WTC11 (cell line): ENCODE measurements at regions not wholly inside any gene's neighbourhood (a gene's known extent, or its start where the extent isn't known, plus 50 kb on each side); places are given as distances from the start of the nearest gene placed in this dataset.
"Not testable (repeated sequence)": the region's sequence is repeated elsewhere in the genome, so short reads cannot be mapped to it uniquely, and the experiment has no call there.

Experiments
- ATAC-seq: fragments of 200-7000 bp; cut with Tn5 transposase; 2 replicates; pipeline ENCODE4 v1.10.0; 2021; ENCODE audit warnings: mild to moderate bottlenecking, moderate library complexity
- CTCF ChIA-PET: fragments of 300-600 bp; sonication (Branson Sonifier 250); formaldehyde crosslinking; loops from one replicate; lab custom pipeline; 2021; ENCODE audit warnings: antibody characterized with exemption; lab: Charles Lee
- POLR2A ChIA-PET: fragments of 350-600 bp; sonication (Branson Sonifier 250); formaldehyde crosslinking; loops from one replicate; lab custom pipeline; 2021; ENCODE audit warnings: antibody characterized with exemption; lab: Charles Lee
- DNase-seq: peaks from one replicate; pipeline ENCODE4 v3.0.0; 2021; ENCODE audit warnings: low spot score
- H3K27ac Mint-ChIP-seq: 2 replicates; pipeline ENCODE4 v1.8.0; 2021; ENCODE audit warnings: mixed read lengths
- H3K27me3 Mint-ChIP-seq: 2 replicates; pipeline ENCODE4 v1.8.0; 2021; ENCODE audit warnings: low read depth, mild to moderate bottlenecking, moderate library complexity, mixed read lengths
- H3K36me3 Mint-ChIP-seq: 2 replicates; pipeline ENCODE4 v1.8.0; 2021; ENCODE audit warnings: mixed read lengths
- H3K4me1 Mint-ChIP-seq: 2 replicates; pipeline ENCODE4 v1.8.0; 2022; ENCODE audit warnings: mixed read lengths
- H3K4me3 Mint-ChIP-seq: 2 replicates; pipeline ENCODE4 v1.8.0; 2021; ENCODE audit warnings: mild to moderate bottlenecking, moderate library complexity, mixed read lengths
- H3K9me3 Mint-ChIP-seq: 2 replicates; pipeline ENCODE4 v1.8.0; 2021; ENCODE audit warnings: mixed read lengths
- AR ChIP-seq: fragments of 250-450 bp; sonication (Bioruptor Pico); IDR thresholded peaks from 2 replicates; pipeline ENCODE4 v1.9.0; 2021; ENCODE audit warnings: mild to moderate bottlenecking
- ATF2 ChIP-seq: sonication (generic); formaldehyde crosslinking; IDR thresholded peaks from 2 replicates; pipeline ENCODE4 v1.8.1; 2022; ENCODE audit warnings: low read depth, missing genetic modification reagents, borderline replicate concordance
- CDX4 ChIP-seq: fragments of 250-450 bp; sonication (Bioruptor Pico); IDR thresholded peaks from 2 replicates; pipeline ENCODE4 v1.9.0; 2021; ENCODE audit warnings: moderate library complexity, mild to moderate bottlenecking, inconsistent platforms, borderline replicate concordance
- CREM ChIP-seq: sonication (generic); formaldehyde crosslinking; IDR thresholded peaks from 2 replicates; pipeline ENCODE4 v1.8.1; 2022; ENCODE audit warnings: mild to moderate bottlenecking, missing genetic modification reagents, moderate library complexity
- E2F5 ChIP-seq: sonication (generic); formaldehyde crosslinking; IDR thresholded peaks from 2 replicates; pipeline ENCODE4 v1.8.1; 2022; ENCODE audit warnings: mild to moderate bottlenecking, moderate library complexity, missing genetic modification reagents
- GRHL2 ChIP-seq: fragments of 250-450 bp; sonication (Bioruptor Pico); IDR thresholded peaks from 2 replicates; pipeline ENCODE4 v1.8.0; 2022; ENCODE audit warnings: mild to moderate bottlenecking, moderate library complexity; ENCODE audit not compliant: insufficient replicate concordance, severe bottlenecking
- HMGXB4 ChIP-seq: sonication (generic); formaldehyde crosslinking; IDR thresholded peaks from 2 replicates; pipeline ENCODE4 v1.8.1; 2023; ENCODE audit warnings: mild to moderate bottlenecking, moderate library complexity, missing genetic modification reagents
- IRF2 ChIP-seq: sonication (generic); formaldehyde crosslinking; IDR thresholded peaks from 2 replicates; pipeline ENCODE4 v1.8.0; 2022; ENCODE audit warnings: low read depth, missing genetic modification reagents, borderline replicate concordance
- JUN ChIP-seq: sonication (generic); formaldehyde crosslinking; IDR thresholded peaks from 2 replicates; pipeline ENCODE4 v1.8.0; 2023; ENCODE audit warnings: mild to moderate bottlenecking, missing genetic modification reagents
- MLX ChIP-seq: sonication (generic); formaldehyde crosslinking; IDR thresholded peaks from 2 replicates; pipeline ENCODE4 v1.8.1; 2023; ENCODE audit warnings: mild to moderate bottlenecking, missing genetic modification reagents, moderate library complexity
- MXD4 ChIP-seq: fragments of 250-450 bp; sonication (Bioruptor Pico); IDR thresholded peaks from 2 replicates; pipeline ENCODE4 v1.8.0; 2021; ENCODE audit warnings: mild to moderate bottlenecking, moderate library complexity, borderline replicate concordance
- NFYB ChIP-seq: sonication (generic); formaldehyde crosslinking; conservative IDR thresholded peaks from 2 replicates; pipeline ENCODE4 v1.8.0; 2022; ENCODE audit warnings: low read depth, missing genetic modification reagents
- PRRX2 ChIP-seq: fragments of 250-450 bp; sonication (Bioruptor Pico); IDR thresholded peaks from 2 replicates; pipeline ENCODE4 v1.8.0; 2021; ENCODE audit warnings: mild to moderate bottlenecking
- SMAD3 ChIP-seq: sonication (generic); formaldehyde crosslinking; IDR thresholded peaks from 2 replicates; pipeline ENCODE4 v1.8.0; 2022; ENCODE audit warnings: missing genetic modification reagents, mild to moderate bottlenecking, borderline replicate concordance
- SOX15 ChIP-seq: fragments of 250-450 bp; sonication (Bioruptor Pico); IDR thresholded peaks from 2 replicates; pipeline ENCODE4 v1.9.0; 2021; ENCODE audit warnings: mild to moderate bottlenecking
- TEAD4 ChIP-seq: sonication (generic); formaldehyde crosslinking; IDR thresholded peaks from 2 replicates; pipeline ENCODE4 v1.8.0; 2022; ENCODE audit warnings: mild to moderate bottlenecking, missing genetic modification reagents
- TP53 ChIP-seq: sonication (generic); formaldehyde crosslinking; IDR thresholded peaks from 2 replicates; pipeline ENCODE4 v1.8.1; 2023; ENCODE audit warnings: mild to moderate bottlenecking, missing genetic modification reagents
- ZNF232 ChIP-seq: sonication (generic); formaldehyde crosslinking; IDR thresholded peaks from 2 replicates; pipeline ENCODE4 v1.8.0; 2022; ENCODE audit warnings: mild to moderate bottlenecking, missing genetic modification reagents
- ZNF317 ChIP-seq: sonication (generic); formaldehyde crosslinking; IDR thresholded peaks from 2 replicates; pipeline ENCODE4 v1.8.1; 2023; ENCODE audit warnings: low read depth, mild to moderate bottlenecking, moderate library complexity, missing genetic modification reagents, borderline replicate concordance
- ZNF396 ChIP-seq: fragments of 250-450 bp; sonication (Bioruptor Pico); IDR thresholded peaks from 2 replicates; pipeline ENCODE4 v1.8.0; 2021; ENCODE audit warnings: mild to moderate bottlenecking, moderate library complexity, borderline replicate concordance

- TF ChIP-seq ZNF396 (CRISPR knock-in tag) (no peak), GRHL2 (CRISPR knock-in tag) (no peak), TP53 (CRISPR knock-in tag) (no peak)
These were observed 722.3 kb downstream of the RNF144A start (continued) for GRCh38 chr2:7639476-7639875.

GRCh38 chr2:7641272-7641671 is 724.1 kb downstream of the RNF144A start:
- H3K4me1 Mint-ChIP-seq, H3K4me3 Mint-ChIP-seq, DNase-seq, H3K27ac Mint-ChIP-seq, ATAC-seq, H3K27me3 Mint-ChIP-seq, POLR2A ChIA-PET, CTCF ChIA-PET: not testable (repeated sequence)
- Mint-ChIP-seq H3K9me3 (peaks cover 63% of the 10 kb centered on the region), H3K36me3 (peaks cover 39% of the 10 kb centered on the region)

- ChIA-PET CTCF (no interaction called here), POLR2A (no interaction called here)
- DNase-seq: no peak
These were observed 728.8 kb downstream of the RNF144A start for GRCh38 chr2:7646024-7646423.

GRCh38 chr2:7646661-7647060 is 729.4 kb downstream of the RNF144A start:
- POLR2A ChIA-PET: no interaction called here
- H3K27me3 Mint-ChIP-seq: peaks cover 2% of the 10 kb centered on the region
- H3K9me3 Mint-ChIP-seq: peaks cover 65% of the 10 kb centered on the region

More at GRCh38 chr2:7646024-7646423, 728.8 kb downstream of the RNF144A start:
- Mint-ChIP-seq H3K9me3 (peaks cover 67% of the 10 kb centered on the region), H3K27ac (no peak overlapping the region), H3K36me3 (peaks cover 26% of the 10 kb centered on the region), H3K4me1 (no peaks in the 10 kb centered on the region), H3K4me3 (no peak overlapping the region), H3K27me3 (peaks cover 5% of the 10 kb centered on the region)
- no peak for TF ChIP-seq SOX15
- no peak for TF ChIP-seq NFYB
- no peak for ATAC-seq

GRCh38 chr2:7648221-7648795 is 731.1 kb downstream of the RNF144A start:
- Mint-ChIP-seq H3K9me3 (peaks cover 62% of the 10 kb centered on the region), H3K4me1 (no peaks in the 10 kb centered on the region), H3K36me3 (peaks cover 19% of the 10 kb centered on the region), H3K27me3 (no peaks in the 10 kb centered on the region; the same call in none of the 2 replicates), H3K27ac (no peak overlapping the region), H3K4me3 (no peak overlapping the region)
- no peak for DNase-seq
- CTCF ChIA-PET: no interaction called here
- POLR2A ChIA-PET: no interaction called here
- ATAC-seq: no peak
- TF ChIP-seq MXD4 (CRISPR knock-in tag): no peak
- no peak for TF ChIP-seq IRF2 (CRISPR knock-in tag)
- TF ChIP-seq NFYB: no peak
- no peak for TF ChIP-seq TEAD4 (CRISPR knock-in tag)
- no peak for TF ChIP-seq E2F5
- TF ChIP-seq MLX (CRISPR knock-in tag): no peak
- no peak for TF ChIP-seq ATF2 (CRISPR knock-in tag)
- TF ChIP-seq PRRX2 (CRISPR knock-in tag): no peak
- TF ChIP-seq AR: no peak
- no peak for TF ChIP-seq CDX4 (CRISPR knock-in tag)
- TF ChIP-seq HMGXB4: no peak
- no peak for TF ChIP-seq JUN
- no peak for TF ChIP-seq ZNF232 (CRISPR knock-in tag)
- no peak for TF ChIP-seq ZNF317
- no peak for TF ChIP-seq CREM (CRISPR knock-in tag)

More at GRCh38 chr2:7646661-7647060, 729.4 kb downstream of the RNF144A start:
- no peak for ATAC-seq
- peaks cover 22% of the 10 kb centered on the region for H3K36me3 Mint-ChIP-seq
- no peak for TF ChIP-seq SMAD3 (CRISPR knock-in tag)
- DNase-seq: no peak
- CTCF ChIA-PET: no interaction called here
- H3K4me1 Mint-ChIP-seq: no peaks in the 10 kb centered on the region
- H3K4me3 Mint-ChIP-seq: no peak overlapping the region
- H3K27ac Mint-ChIP-seq: no peak overlapping the region
